ENCODE measurements at regions not wholly inside any gene's neighbourhood (a gene's known extent, or its start where the extent isn't known, plus 50 kb on each side); places are given as distances from the start of the nearest gene placed in this dataset.

- DNase-seq = no peak
Measured at GRCh38 chr5:2194949-2195348, 312.2 kb upstream of the IRX4 start.

GRCh38 chr5:2194236-2194555 is 311.5 kb upstream of the IRX4 start:
- no peak for DNase-seq

DNA sequence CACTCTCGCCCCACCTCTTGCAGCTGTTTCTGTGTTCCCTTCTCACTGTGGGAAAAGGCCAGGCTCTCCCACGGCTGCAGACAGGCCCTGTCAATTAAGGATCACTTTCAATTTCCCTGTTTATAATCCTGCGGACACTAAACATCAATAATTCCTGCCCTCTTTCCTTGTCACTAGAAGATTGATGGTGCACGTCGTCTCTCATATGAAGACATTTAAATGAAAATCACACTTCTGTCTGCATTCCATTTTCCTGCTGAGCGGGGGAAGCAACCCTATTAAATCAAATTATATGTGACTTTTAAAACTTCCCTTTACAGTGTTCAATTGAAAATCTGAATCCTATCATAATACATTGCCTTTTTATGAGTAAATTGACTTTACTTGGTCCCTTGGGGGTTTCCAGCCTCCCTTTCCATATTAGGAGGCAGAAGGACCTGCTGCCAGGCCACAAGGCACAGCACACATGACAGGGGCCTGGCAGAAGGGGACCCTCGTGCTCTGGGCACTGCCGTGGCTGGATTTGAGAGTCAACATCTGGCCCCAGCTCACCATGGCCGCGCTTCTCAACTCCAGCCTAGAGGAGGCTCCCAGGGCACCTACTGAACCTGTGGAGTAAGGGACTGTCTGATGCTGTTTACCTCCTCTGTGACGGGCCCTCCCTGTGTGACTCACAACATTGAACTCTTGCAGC is 311.0 kb upstream of the IRX4 start:
- DNase-seq = no peak

GRCh38 chr5:2193142-2193541 is 310.4 kb upstream of the IRX4 start:
- no peak for DNase-seq

- no peak for DNase-seq
Measured at GRCh38 chr5:2192496-2192895, 309.8 kb upstream of the IRX4 start.

GRCh38 chr5:2191972-2192371 is 309.2 kb upstream of the IRX4 start:
- no peak for DNase-seq

DNA sequence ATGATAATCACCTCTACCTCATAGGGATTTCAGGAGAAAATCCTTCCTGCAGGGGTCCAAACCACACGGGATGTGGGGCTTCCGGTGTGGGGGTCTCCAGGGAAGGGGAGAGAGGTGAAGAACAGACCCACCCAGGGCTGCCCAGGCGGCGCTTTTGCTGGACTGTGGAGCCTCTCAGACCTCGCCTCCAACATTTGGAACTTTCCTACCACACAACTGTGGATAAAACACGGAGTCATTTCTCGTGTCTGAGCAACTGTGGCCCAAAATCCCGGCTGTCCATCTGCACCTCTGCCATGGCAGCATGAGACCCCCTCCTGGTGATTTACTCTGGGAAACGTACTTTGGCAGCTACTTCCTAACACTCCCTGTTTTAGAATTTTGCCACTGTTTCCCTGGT is 307.8 kb upstream of the IRX4 start:
- DNase-seq = no peak

DNA sequence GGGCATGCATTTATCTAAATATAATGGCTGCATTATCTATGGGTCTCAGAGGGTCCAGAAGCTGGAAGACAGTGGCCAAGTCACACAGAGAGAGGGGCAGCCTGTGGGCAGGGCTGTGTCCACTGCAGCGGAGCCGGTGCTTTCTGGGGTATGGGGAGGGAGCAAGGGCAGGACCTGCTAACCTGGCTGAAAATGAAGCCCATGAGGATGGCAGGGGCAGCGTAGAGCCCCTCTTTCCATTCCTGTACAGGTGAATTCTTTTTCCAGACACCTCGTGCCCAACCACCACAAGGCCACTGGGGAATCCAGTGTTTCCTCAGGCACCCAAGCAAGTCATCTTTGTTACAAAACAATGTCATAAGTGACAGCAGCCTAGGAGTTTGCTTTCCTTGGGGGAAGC is 305.9 kb upstream of the IRX4 start:
- no peak for DNase-seq

- no peak for DNase-seq
Measured at GRCh38 chr5:2188137-2188536, 305.4 kb upstream of the IRX4 start.

GRCh38 chr5:2187687-2188086 is 305.0 kb upstream of the IRX4 start:
- DNase-seq = no peak

DNA sequence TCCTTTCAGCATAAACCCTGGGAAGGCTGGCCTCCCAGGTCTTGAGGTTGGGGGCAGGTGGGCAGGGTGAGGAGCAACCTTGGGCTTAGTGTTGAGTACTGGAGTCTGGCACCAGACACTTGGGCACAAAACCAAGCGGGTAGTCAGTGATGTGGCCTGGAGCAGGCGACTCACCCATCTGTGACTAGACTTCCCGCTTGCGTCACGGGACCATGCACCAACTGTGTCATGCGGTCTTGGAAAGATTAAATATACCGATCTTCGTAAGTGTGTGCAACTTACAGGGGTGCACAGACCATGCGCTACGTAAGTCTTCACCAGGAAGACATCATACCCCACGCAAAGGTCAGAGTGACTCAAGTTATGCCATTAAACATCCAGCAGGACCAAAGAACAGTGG is 304.4 kb upstream of the IRX4 start:
- no peak for DNase-seq

- DNase-seq = no peak
Measured at GRCh38 chr5:2186472-2187015, 303.8 kb upstream of the IRX4 start.

DNA sequence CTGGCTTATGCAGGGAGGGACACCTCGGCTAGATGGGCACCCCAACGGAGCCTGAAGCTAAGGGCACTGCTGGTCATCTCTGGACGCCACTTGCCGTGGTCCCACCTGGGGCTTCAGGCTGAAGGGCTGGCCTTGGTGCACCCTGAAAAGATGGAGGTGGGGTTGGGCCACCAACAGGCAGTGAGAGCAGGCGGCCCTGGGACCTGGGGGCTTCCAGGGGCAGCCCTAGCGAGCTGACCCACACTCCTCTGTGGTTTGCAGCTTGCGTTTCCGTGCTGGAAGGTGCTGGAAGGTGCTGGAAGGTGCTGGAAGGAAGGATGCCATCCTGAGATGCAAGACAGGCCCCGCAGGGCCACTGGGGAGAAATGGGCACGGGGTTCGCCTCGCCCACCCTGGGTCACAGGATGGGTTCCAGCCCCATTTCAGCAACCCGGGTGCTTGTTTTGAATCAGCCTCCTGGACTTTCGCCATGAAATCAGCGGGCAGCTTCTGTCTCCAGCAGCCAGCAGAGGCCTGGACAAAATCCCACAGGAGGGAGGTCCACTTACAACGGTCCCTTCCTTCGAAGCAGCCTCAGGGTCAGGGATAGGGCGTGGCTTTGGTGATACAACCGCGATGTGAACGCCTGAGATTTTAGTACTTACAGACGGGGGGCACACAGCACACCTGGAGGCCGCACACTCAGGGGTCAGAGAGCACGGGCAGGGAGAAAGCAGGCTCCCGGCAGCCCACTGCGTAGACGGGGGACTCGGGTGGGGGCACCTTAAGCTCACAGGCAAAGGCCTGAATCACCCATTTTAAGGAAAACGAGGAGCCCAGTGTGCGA is 303.1 kb upstream of the IRX4 start:
- DNase-seq = no peak

DNA sequence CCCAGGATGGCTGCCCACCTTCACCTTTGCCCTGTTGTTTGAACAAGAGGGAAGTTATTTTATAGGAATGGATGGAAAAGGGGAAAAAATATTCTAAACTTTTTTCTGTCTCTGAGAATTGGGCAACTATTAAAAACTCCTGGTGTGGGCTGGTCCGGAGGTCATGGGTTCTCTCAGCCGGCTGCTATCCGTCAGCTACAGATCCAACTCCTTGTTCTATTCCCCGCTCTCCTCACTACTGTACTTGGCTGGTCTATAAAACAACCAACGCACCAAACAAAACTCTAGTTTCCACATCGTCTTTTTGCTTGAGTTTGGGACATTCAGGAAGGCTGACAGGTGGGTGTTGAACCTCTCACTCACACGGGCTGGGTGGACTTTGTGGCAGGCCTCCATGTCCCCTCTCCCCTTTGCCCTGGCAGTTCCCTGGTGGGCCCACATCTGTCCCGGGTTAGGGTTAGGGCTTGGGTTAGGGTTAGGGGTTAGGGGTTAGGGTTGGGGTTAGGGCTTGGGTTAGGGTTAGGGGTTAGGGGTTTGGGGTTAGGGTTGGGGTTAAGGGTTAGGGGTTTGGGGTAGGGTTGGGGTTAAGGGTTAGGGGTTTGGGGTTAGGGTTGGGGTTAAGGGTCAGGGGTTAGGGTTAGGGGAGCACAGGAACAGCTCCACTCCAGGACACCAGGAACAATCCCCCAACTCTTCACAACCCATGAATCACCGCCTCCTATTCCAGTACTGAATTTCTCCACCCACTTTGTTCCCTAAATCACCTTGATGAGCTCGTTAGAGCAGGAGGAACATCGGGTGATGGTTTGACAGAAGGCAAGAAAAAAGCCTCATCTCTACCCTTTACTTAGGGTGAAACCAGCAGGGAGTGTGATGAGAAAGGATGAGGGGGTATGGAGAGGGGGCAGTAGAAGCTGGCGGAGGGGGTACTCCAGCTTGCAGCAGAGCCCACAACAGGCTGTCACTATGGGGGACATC is 302.1 kb upstream of the IRX4 start:
- DNase-seq = no peak

- DNase-seq = no peak
Measured at GRCh38 chr5:2184026-2184366, 301.3 kb upstream of the IRX4 start.

DNA sequence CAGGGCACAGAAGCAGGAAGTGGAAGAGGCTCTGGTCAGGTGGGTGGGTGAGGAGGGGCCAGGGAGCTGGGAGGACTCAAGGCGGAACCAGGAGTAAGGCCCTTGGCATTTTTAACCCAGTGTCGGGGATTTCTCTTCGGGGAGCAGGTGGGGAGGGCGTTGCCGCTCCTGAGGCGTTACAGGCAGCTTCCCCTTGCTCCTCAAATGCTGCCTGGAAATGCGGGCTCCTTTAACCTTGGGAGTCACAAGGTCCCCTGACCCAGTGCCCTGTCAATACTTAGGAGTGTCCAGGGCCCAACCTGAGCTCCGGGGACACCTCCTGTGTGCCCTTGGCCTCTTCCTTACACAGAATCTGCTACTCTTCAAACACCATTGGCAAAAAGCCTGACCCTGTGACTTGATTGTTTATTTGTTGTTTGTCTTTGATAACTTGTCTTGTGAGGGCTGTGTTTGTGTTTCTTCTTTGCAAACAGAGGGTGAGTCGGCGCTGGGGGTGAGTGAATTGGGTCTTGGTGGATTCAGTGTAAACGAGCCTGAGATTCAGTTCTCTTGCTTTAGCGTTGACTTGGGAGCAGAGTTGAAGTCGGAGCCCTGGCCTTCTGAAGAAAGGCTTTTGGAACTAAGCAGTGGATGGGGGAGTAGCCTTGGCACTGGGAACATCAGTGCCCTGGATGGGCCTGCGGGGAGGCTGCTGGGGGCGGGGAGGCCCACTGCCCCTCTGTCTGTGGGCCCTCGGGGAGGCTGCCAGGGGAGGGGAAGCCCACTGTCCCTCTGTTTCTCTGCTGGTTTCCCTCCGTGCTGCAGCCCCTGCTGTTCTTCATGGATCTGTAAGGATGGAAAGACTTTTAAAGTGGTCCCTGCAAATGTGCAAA is 300.7 kb upstream of the IRX4 start:
- DNase-seq = no peak

- DNase-seq = no peak
Measured at GRCh38 chr5:2182020-2182419, 299.3 kb upstream of the IRX4 start.

- DNase-seq = no peak
Measured at GRCh38 chr5:2181557-2181956, 298.8 kb upstream of the IRX4 start.

- DNase-seq = no peak
Measured at GRCh38 chr5:2181149-2181548, 298.4 kb upstream of the IRX4 start.

GRCh38 chr5:2180456-2180855 is 297.7 kb upstream of the IRX4 start:
- no peak for DNase-seq

GRCh38 chr5:2179861-2180260 is 297.1 kb upstream of the IRX4 start:
- DNase-seq = no peak

- DNase-seq = no peak
Measured at GRCh38 chr5:2178528-2178927, 295.8 kb upstream of the IRX4 start.

Measured in DMS79 (cell line).